Vagina (tissue), 2 donors: ENCODE measurements at regions not wholly inside any gene's neighbourhood (a gene's known extent, or its start where the extent isn't known, plus 50 kb on each side); places are given as distances from the start of the nearest gene placed in this dataset.

Source experiments
- POLR2A ChIP-seq, 2 donors: fragments of 450-650 bp; IDR thresholded peaks; one replicate each; pipeline ENCODE4 v1.6.1; 2017; ENCODE audit warnings: antibody characterized with exemption in 2 of 2, mild to moderate bottlenecking in 2 of 2, moderate library complexity in 2 of 2
- TF ChIP-seq, protein P1 (sequence below), 3 experiments: fragments of 450-650 bp in 2 of 3; fragments of 200-600 bp in 1 of 3; sonication (generic) in 1 of 3; IDR thresholded peaks; one replicate each; pipeline ENCODE4 v1.5.1; 2017 to 2019; ENCODE audit warnings: antibody characterized with exemption in 3 of 3, mild to moderate bottlenecking in 2 of 3, moderate library complexity in 2 of 3

DNA sequence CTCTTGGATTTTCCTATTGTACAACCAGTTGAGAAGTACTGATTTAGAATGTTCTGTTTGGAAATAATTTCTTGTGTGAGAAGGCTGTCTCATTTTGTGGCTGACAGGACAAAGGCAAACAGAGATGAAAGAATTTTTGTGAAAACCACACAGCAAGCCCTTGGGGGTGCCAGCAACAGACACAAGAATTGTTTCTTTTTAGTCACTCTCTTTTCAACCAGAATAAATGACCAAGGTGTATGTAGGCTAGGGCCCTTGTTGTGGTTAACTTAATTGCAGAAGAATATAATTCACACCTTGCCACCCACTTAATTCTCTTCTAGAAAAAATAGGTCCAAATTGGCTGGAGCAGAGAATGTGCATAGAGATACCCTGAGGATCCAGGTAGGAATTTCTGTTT, 329.4 kb upstream of the TBC1D5 start:
- TF ChIP-seq, protein P1, sequence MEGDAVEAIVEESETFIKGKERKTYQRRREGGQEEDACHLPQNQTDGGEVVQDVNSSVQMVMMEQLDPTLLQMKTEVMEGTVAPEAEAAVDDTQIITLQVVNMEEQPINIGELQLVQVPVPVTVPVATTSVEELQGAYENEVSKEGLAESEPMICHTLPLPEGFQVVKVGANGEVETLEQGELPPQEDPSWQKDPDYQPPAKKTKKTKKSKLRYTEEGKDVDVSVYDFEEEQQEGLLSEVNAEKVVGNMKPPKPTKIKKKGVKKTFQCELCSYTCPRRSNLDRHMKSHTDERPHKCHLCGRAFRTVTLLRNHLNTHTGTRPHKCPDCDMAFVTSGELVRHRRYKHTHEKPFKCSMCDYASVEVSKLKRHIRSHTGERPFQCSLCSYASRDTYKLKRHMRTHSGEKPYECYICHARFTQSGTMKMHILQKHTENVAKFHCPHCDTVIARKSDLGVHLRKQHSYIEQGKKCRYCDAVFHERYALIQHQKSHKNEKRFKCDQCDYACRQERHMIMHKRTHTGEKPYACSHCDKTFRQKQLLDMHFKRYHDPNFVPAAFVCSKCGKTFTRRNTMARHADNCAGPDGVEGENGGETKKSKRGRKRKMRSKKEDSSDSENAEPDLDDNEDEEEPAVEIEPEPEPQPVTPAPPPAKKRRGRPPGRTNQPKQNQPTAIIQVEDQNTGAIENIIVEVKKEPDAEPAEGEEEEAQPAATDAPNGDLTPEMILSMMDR (IDR thresholded peaks at IDR 0.05) = no peak
- no peak for TF ChIP-seq POLR2A (IDR thresholded peaks at IDR 0.05)
